ENCODE measurements at regions not wholly inside any gene's neighbourhood (a gene's known extent, or its start where the extent isn't known, plus 50 kb on each side); places are given as distances from the start of the nearest gene placed in this dataset.

GRCh38 chr2:12109363-12110017 is 363.1 kb downstream of the LPIN1 start:
- H3K4me1 ChIP-seq (ENCODE audit: control insufficient read depth, extremely low read depth, insufficient read depth, low read length): no peaks in the 10 kb centered on the region
- no peaks in the 10 kb centered on the region for H3K36me3 ChIP-seq (ENCODE audit: control insufficient read depth in 2 of 2, extremely low read depth in 1 of 2, insufficient read depth in 2 of 2, low read length in 2 of 2)
- no TSS peak for BruUV-seq (replicated peaks)
- dilution Hi-C loops (cut with MboI; ENCODE audit: extremely low pct_ligation_motif_present, low sequenced_read_pairs) (no loop called here), intact Hi-C loops (cut with micrococcal nuclease) (no loop called here)
- no peaks in the 10 kb centered on the region for H3K9me1 ChIP-seq (replicated peaks; ENCODE audit: control insufficient read depth, extremely low read depth, insufficient read depth, low read length)
- no peak overlapping the region for H2AFZ ChIP-seq (ENCODE audit: low read depth, low read length)
- H3K4me2 ChIP-seq (ENCODE audit: insufficient read depth, low read length): no peak overlapping the region
- no peaks in the 10 kb centered on the region for H4K20me1 ChIP-seq (replicated peaks; ENCODE audit: control insufficient read depth, extremely low read depth, insufficient read depth, low read length)
- ChIA-PET POLR2A (no interaction called here), CTCF (no interaction called here)
- H3K79me2 ChIP-seq (ENCODE audit: control insufficient read depth, insufficient read depth, low read length): no peaks in the 10 kb centered on the region
- no peaks in the 10 kb centered on the region for H3K9me3 ChIP-seq (replicated peaks; ENCODE audit: control insufficient read depth, insufficient read depth, low read length)
- no peak for TF ChIP-seq MAX (IDR thresholded peaks at IDR 0.05; ENCODE audit: insufficient read depth, insufficient read length)
- TF ChIP-seq FOS (IDR thresholded peaks at IDR 0.05; ENCODE audit: borderline replicate concordance, insufficient read depth, low read length): no peak
- TF ChIP-seq MYC (IDR thresholded peaks at IDR 0.05; ENCODE audit: low read depth, low read length): no peak
- TF ChIP-seq CTCF (IDR thresholded peaks at IDR 0.05; ENCODE audit: extremely low read depth in 1 of 2, insufficient read depth in 1 of 2, low read depth in 1 of 2, low read length in 2 of 2): no peak
- no peak for TF ChIP-seq EZH2 (IDR thresholded peaks at IDR 0.05; ENCODE audit: borderline replicate concordance, low read depth, low read length, severe bottlenecking)
- TF ChIP-seq JUN (IDR thresholded peaks at IDR 0.05; ENCODE audit: borderline replicate concordance, insufficient read depth, insufficient read length, low read depth): no peak
- no peak for TF ChIP-seq GATA2 (IDR thresholded peaks at IDR 0.05; ENCODE audit: insufficient read depth, insufficient read length, low read depth, low read length)
- no peak for TF ChIP-seq POLR2A (IDR thresholded peaks at IDR 0.05; ENCODE audit: low read depth, low read length)
- TF ChIP-seq POLR2AphosphoS5 (IDR thresholded peaks at IDR 0.05; ENCODE audit: insufficient read depth, low read depth, low read length): no peak
- no peak overlapping the region for H3K4me3 ChIP-seq (replicated peaks in 1 of 3; ENCODE audit: insufficient read depth in 1 of 3, low read depth in 1 of 3, low read length in 3 of 3)
- H3K9ac ChIP-seq (replicated peaks; ENCODE audit: extremely low read depth, insufficient read depth, low read length): no peak overlapping the region
- DNase-seq (ENCODE audit: low read depth, low spot score) (no peak), FAIRE-seq (no peak)
- H3K27ac ChIP-seq (ENCODE audit: insufficient read depth, low read depth, low read length): no peak overlapping the region
- H3K27me3 ChIP-seq (ENCODE audit: control insufficient read depth in 2 of 2, insufficient read depth in 2 of 2, low read length in 2 of 2): no peaks in the 10 kb centered on the region

Measured in endothelial cell of umbilical vein (primary cell).